ENCODE measurements at regions not wholly inside any gene's neighbourhood (a gene's known extent, or its start where the extent isn't known, plus 50 kb on each side); places are given as distances from the start of the nearest gene placed in this dataset.

DNA sequence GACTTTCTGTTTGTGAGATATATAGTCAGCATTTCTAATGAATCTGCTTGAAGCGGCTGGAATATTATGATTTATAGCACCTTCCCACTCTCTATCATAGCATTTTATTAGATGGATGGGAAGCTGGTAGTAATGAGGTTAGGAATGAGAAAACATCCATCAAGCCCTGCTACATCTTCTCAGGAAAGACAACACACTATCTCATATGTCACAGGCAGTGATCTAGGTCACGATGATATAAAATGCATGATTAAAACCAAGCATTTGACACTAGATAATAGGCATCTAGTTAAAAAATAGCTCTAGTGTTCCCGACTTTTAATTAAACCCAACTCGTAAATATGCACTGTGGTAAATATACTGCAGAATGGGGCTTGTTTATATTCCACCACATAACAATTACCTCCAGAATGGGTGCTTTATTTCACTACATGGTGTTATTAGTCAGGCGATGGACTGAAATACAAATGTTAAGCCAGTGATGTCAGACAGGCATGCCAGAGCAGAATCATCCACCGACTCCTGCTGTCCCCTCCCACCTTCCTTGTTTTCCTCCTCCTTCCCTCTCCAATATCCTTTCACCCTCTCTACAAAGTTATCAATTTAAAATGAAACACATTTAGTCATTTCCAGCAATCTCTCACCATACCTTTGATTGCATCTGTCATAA, 286.8 kb downstream of the SPATA31D1 start:
- no peak for DNase-seq
- Histone ChIP-seq H3K27me3 (ENCODE audit: control insufficient read depth in 3 of 3, insufficient read depth in 3 of 3, low read length in 2 of 3) (no peaks in the 10 kb centered on the region), H3K9me3 (ENCODE audit: control insufficient read depth in 4 of 4, insufficient read depth in 3 of 4, low read length in 3 of 4) (no peaks in the 10 kb centered on the region), H3K9ac (ENCODE audit: insufficient read depth in 1 of 2, low read length in 2 of 2) (no peak overlapping the region), H3K27ac (ENCODE audit: low read depth in 1 of 2, low read length in 1 of 2) (no peak overlapping the region), H3K4me3 (no peak overlapping the region), H3K36me3 (ENCODE audit: control insufficient read depth in 4 of 4, insufficient read depth in 4 of 4, low read length in 4 of 4) (no peaks in the 10 kb centered on the region), H3K4me1 (ENCODE audit: control insufficient read depth in 5 of 5, insufficient read depth in 5 of 5, low read length in 5 of 5) (peaks cover 0 to 3% (median 0%) of the 10 kb centered on the region in 5 donors)
- no peak for ATAC-seq (ENCODE audit: insufficient read depth, low FRiP score)
- TF ChIP-seq CTCF (IDR thresholded peaks at IDR 0.05; ENCODE audit: control extremely low read depth, extremely low read depth), result no peak
- 92 to 95% methylated on average over 6 of the region's 6 CpGs for WGBS, 2 donors

DNA sequence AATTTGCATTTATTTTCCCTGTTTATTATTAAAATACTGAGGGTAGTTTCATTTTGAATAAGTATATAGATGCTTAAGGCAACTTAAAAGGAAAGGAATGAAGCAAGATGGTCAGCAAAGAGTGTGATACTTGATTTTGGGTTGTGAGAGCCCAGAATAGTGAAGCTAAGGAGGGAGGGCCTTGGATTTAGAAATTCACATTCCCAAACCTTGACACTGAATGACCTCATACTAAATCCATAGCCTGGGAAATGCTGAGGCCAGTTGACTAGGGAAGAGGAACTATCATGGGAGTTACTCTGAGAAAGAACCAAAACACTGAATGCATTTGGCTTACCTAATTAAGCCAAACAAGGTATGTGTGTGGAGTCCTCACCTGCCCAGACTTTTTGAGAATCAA, 292.5 kb downstream of the SPATA31D1 start:
- DNase-seq, result no peak
- ATAC-seq (ENCODE audit: insufficient read depth, low FRiP score), result no peak
- H3K9ac ChIP-seq (ENCODE audit: insufficient read depth in 1 of 2, low read length in 2 of 2), result no peak overlapping the region
- no peak for TF ChIP-seq CTCF (IDR thresholded peaks at IDR 0.05; ENCODE audit: control extremely low read depth, extremely low read depth)
- no peaks in the 10 kb centered on the region for H3K36me3 ChIP-seq (ENCODE audit: control insufficient read depth in 4 of 4, insufficient read depth in 4 of 4, low read length in 4 of 4)
- no peak overlapping the region for H3K4me3 ChIP-seq
- peaks cover 0 to 1% (median 0%) of the 10 kb centered on the region in 4 donors for H3K9me3 ChIP-seq (ENCODE audit: control insufficient read depth in 4 of 4, insufficient read depth in 3 of 4, low read length in 3 of 4)
- no peaks in the 10 kb centered on the region for H3K4me1 ChIP-seq (ENCODE audit: control insufficient read depth in 5 of 5, insufficient read depth in 5 of 5, low read length in 5 of 5)
- H3K27ac ChIP-seq (ENCODE audit: low read depth in 1 of 2, low read length in 1 of 2), result no peak overlapping the region
- no peaks in the 10 kb centered on the region for H3K27me3 ChIP-seq (ENCODE audit: control insufficient read depth in 3 of 3, insufficient read depth in 3 of 3, low read length in 2 of 3)

- WGBS, 2 donors, result 91 to 94% methylated on average over 3 of the region's 3 CpGs
- Histone ChIP-seq H3K9me3 (ENCODE audit: control insufficient read depth in 4 of 4, insufficient read depth in 3 of 4, low read length in 3 of 4) (peaks cover 0 to 12% (median 3%) of the 10 kb centered on the region in 4 donors), H3K4me3 (no peak overlapping the region), H3K27ac (ENCODE audit: low read depth in 1 of 2, low read length in 1 of 2) (no peak overlapping the region), H3K9ac (ENCODE audit: insufficient read depth in 1 of 2, low read length in 2 of 2) (no peak overlapping the region), H3K36me3 (ENCODE audit: control insufficient read depth in 4 of 4, insufficient read depth in 4 of 4, low read length in 4 of 4) (no peaks in the 10 kb centered on the region), H3K4me1 (ENCODE audit: control insufficient read depth in 5 of 5, insufficient read depth in 5 of 5, low read length in 5 of 5) (no peaks in the 10 kb centered on the region), H3K27me3 (ENCODE audit: control insufficient read depth in 3 of 3, insufficient read depth in 3 of 3, low read length in 2 of 3) (no peaks in the 10 kb centered on the region)
- ATAC-seq (ENCODE audit: insufficient read depth, low FRiP score) (no peak), DNase-seq (no peak)
- TF ChIP-seq CTCF (IDR thresholded peaks at IDR 0.05; ENCODE audit: control extremely low read depth, extremely low read depth), result no peak
Observed at GRCh38 chr9:82284758-82285157, 296.2 kb downstream of the SPATA31D1 start.

- no peaks in the 10 kb centered on the region for H3K4me1 ChIP-seq (ENCODE audit: control insufficient read depth in 5 of 5, insufficient read depth in 5 of 5, low read length in 5 of 5)
- DNase-seq (no peak), ATAC-seq (ENCODE audit: insufficient read depth, low FRiP score) (no peak)
- no peaks in the 10 kb centered on the region for H3K36me3 ChIP-seq (ENCODE audit: control insufficient read depth in 4 of 4, insufficient read depth in 4 of 4, low read length in 4 of 4)
- H3K9ac ChIP-seq (ENCODE audit: insufficient read depth in 1 of 2, low read length in 2 of 2), result no peak overlapping the region
- H3K27ac ChIP-seq (ENCODE audit: low read depth in 1 of 2, low read length in 1 of 2), result no peak overlapping the region
- H3K27me3 ChIP-seq (ENCODE audit: control insufficient read depth in 3 of 3, insufficient read depth in 3 of 3, low read length in 2 of 3), result no peaks in the 10 kb centered on the region
- no peak overlapping the region for H3K4me3 ChIP-seq
- 89 to 96% methylated on average over 5 of the region's 5 CpGs for WGBS, 2 donors
- peaks cover 0 to under 1% (median under 1%) of the 10 kb centered on the region in 4 donors for H3K9me3 ChIP-seq (ENCODE audit: control insufficient read depth in 4 of 4, insufficient read depth in 3 of 4, low read length in 3 of 4)
- no peak for TF ChIP-seq CTCF (IDR thresholded peaks at IDR 0.05; ENCODE audit: control extremely low read depth, extremely low read depth)
Observed at GRCh38 chr9:82295181-82295580, 306.6 kb downstream of the SPATA31D1 start.

All from lung (tissue), 11 donors.